Panc1 (cell line): ENCODE measurements at regions not wholly inside any gene's neighbourhood (a gene's known extent, or its start where the extent isn't known, plus 50 kb on each side); places are given as distances from the start of the nearest gene placed in this dataset.
"Not testable (repeated sequence)": the region's sequence is repeated elsewhere in the genome, so short reads cannot be mapped to it uniquely, and the experiment has no call there.

Source experiments
- ATAC-seq: fragments of 200-7000 bp; cut with Tn5 transposase; 2 replicates; pipeline ENCODE4 v1.9.1; 2020; ENCODE audit warnings: mild to moderate bottlenecking, moderate library complexity
- BruUV-seq: library from RNA; stranded (reverse); fragments of 400-500 nt; replicated peaks from 2 replicates; lab custom pipeline; 2021; lab: Mats Ljungman, UMichigan
- CTCF ChIA-PET: fragments of 300-600 bp; sonication (Branson Sonifier 250); formaldehyde crosslinking; loops from one replicate; lab custom pipeline; 2022; ENCODE audit warnings: antibody characterized with exemption; lab: Charles Lee
- POLR2A ChIA-PET: fragments of 300-600 bp; sonication (Branson Sonifier 250); formaldehyde crosslinking; loops from one replicate; lab custom pipeline; 2022; ENCODE audit warnings: antibody characterized with exemption; lab: Charles Lee
- DNase-seq: peaks from one replicate; pipeline ENCODE4 v3.0.0-alpha.2; 2010; ENCODE audit warnings: low read depth, low spot score
- H3K27ac ChIP-seq: 2 replicates; pipeline ENCODE4 v1.5.1; 2011; ENCODE audit warnings: mild to moderate bottlenecking, low read length, inconsistent platforms
- H3K27me3 ChIP-seq: fragments of 200-500 bp; sonication (Bioruptor generic); 2 replicates; pipeline ENCODE4 v1.6.0; 2014; ENCODE audit warnings: low read length, inconsistent platforms; ENCODE audit not compliant: control insufficient read depth, insufficient read depth
- H3K36me3 ChIP-seq: fragments of 200-500 bp; sonication (Bioruptor generic); 2 replicates; pipeline ENCODE4 v1.5.1; 2014; ENCODE audit warnings: inconsistent platforms, mild to moderate bottlenecking, low read length, moderate library complexity; ENCODE audit not compliant: control insufficient read depth, insufficient read depth
- H3K4me1 ChIP-seq: 2 replicates; pipeline ENCODE4 v1.5.1; 2011; ENCODE audit warnings: inconsistent platforms, mild to moderate bottlenecking, low read length, moderate library complexity; ENCODE audit not compliant: control insufficient read depth, insufficient read depth
- H3K4me3 ChIP-seq, 2 experiments: 2 replicates each; pipeline ENCODE4 v1.5.1; 2011 to 2012; ENCODE audit warnings: low read depth in 2 of 2, low read length in 2 of 2, mild to moderate bottlenecking in 2 of 2, inconsistent platforms in 1 of 2, moderate library complexity in 1 of 2
- H3K9me3 ChIP-seq: fragments of 200-500 bp; sonication (Bioruptor generic); 2 replicates; pipeline ENCODE4 v1.5.1; 2014; ENCODE audit warnings: low read depth, mild to moderate bottlenecking, inconsistent platforms, low read length, moderate library complexity; ENCODE audit not compliant: control insufficient read depth, insufficient read depth
- CTCF ChIP-seq: fragments of 450-650 bp; IDR thresholded peaks from 2 replicates; pipeline ENCODE4 v1.5.1; 2017; ENCODE audit warnings: mild to moderate bottlenecking
- POLR2AphosphoS5 ChIP-seq: IDR thresholded peaks from 2 replicates; pipeline ENCODE4 v1.6.1; 2012; ENCODE audit warnings: mild to moderate bottlenecking, low read depth, low read length, moderate library complexity
- SIN3A ChIP-seq: IDR thresholded peaks from 2 replicates; pipeline ENCODE4 v1.6.1; 2012; ENCODE audit warnings: low read depth, mild to moderate bottlenecking, low read length, moderate library complexity, borderline replicate concordance; ENCODE audit not compliant: insufficient read depth
- TCF7L2 ChIP-seq: IDR thresholded peaks from 2 replicates; pipeline ENCODE4 v1.6.1; 2011; ENCODE audit warnings: mild to moderate bottlenecking, low read depth, low read length, inconsistent platforms
- in situ Hi-C: cut with HindIII; loops from 2 replicates; pipeline ENCODE4 v1.10.0; 2016; ENCODE audit warnings: low sequenced_read_pairs, low pct_unique_long_range_greater_than_20kb
- intact Hi-C: fragments of 100-400 bp; cut with micrococcal nuclease; formaldehyde crosslinking; loops from one replicate; pipeline ENCODE4 v1.10.0; 2022; ENCODE audit not compliant: unreplicated experiment
- TF ChIP-seq, protein P1 (sequence below), 2 experiments: IDR thresholded peaks; 2 replicates each; pipeline ENCODE4 v1.6.1; 2011 to 2012; ENCODE audit warnings: low read depth in 2 of 2, control low read depth in 1 of 2, low read length in 1 of 2, mild to moderate bottlenecking in 1 of 2, moderate library complexity in 1 of 2; ENCODE audit not compliant: insufficient read depth in 1 of 2

DNA sequence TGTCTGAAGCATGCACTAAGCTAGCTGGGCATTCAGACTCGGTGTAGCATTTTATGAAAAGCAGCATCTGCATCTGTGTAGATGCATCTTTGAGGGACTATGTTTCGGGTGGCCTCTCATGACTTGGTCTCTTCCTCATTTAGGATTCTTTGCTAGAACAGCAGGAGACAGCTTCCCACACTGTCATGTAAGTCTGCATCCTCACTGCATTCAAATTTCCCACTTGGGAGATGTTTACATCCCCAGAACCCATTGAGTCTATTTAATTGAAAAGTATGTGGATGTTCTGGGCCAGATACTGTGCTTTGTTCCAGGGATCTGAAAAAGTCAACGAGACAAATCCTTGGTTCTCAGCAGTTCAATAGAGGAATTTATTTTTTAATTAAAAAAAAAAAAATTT is 198.6 kb upstream of the EEF2KMT start:
- in situ Hi-C loops (no loop called here), intact Hi-C loops (no loop called here)
- no peak overlapping the region for H3K4me3 ChIP-seq
- no peaks in the 10 kb centered on the region for H3K4me1 ChIP-seq
- no peaks in the 10 kb centered on the region for H3K36me3 ChIP-seq
- ATAC-seq: no peak
- no peaks in the 10 kb centered on the region for H3K9me3 ChIP-seq
- no TSS peak for BruUV-seq
- TF ChIP-seq, protein P1, sequence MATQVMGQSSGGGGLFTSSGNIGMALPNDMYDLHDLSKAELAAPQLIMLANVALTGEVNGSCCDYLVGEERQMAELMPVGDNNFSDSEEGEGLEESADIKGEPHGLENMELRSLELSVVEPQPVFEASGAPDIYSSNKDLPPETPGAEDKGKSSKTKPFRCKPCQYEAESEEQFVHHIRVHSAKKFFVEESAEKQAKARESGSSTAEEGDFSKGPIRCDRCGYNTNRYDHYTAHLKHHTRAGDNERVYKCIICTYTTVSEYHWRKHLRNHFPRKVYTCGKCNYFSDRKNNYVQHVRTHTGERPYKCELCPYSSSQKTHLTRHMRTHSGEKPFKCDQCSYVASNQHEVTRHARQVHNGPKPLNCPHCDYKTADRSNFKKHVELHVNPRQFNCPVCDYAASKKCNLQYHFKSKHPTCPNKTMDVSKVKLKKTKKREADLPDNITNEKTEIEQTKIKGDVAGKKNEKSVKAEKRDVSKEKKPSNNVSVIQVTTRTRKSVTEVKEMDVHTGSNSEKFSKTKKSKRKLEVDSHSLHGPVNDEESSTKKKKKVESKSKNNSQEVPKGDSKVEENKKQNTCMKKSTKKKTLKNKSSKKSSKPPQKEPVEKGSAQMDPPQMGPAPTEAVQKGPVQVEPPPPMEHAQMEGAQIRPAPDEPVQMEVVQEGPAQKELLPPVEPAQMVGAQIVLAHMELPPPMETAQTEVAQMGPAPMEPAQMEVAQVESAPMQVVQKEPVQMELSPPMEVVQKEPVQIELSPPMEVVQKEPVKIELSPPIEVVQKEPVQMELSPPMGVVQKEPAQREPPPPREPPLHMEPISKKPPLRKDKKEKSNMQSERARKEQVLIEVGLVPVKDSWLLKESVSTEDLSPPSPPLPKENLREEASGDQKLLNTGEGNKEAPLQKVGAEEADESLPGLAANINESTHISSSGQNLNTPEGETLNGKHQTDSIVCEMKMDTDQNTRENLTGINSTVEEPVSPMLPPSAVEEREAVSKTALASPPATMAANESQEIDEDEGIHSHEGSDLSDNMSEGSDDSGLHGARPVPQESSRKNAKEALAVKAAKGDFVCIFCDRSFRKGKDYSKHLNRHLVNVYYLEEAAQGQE (IDR thresholded peaks at IDR 0.05; ENCODE audit: insufficient read depth in 1 of 2, low read depth in 2 of 2, low read length in 1 of 2): no peak
- TF ChIP-seq TCF7L2: no peak
- no peak for TF ChIP-seq CTCF
- no peak for TF ChIP-seq SIN3A
- TF ChIP-seq POLR2AphosphoS5: no peak
- POLR2A ChIA-PET: interaction anchor here (0.6 kb wide), 1 partner anchor 156 kb away, joined by 3 read pairs; no protein-coding TSS in a partner anchor
- no peak for DNase-seq
- no peak overlapping the region for H3K27ac ChIP-seq
- CTCF ChIA-PET: no interaction called here
- no peaks in the 10 kb centered on the region; the same call in 1 of the 2 replicates for H3K27me3 ChIP-seq

- H3K4me1 ChIP-seq, POLR2A ChIA-PET, H3K4me3 ChIP-seq, BruUV-seq, CTCF ChIA-PET, H3K9me3 ChIP-seq, in situ Hi-C loops, H3K27ac ChIP-seq, DNase-seq, H3K27me3 ChIP-seq, H3K36me3 ChIP-seq, ATAC-seq, intact Hi-C loops: not testable (repeated sequence)
These were observed 197.7 kb upstream of the EEF2KMT start for GRCh38 chr16:5295304-5295703.

- H3K9me3 ChIP-seq, intact Hi-C loops, H3K27me3 ChIP-seq, DNase-seq, H3K4me3 ChIP-seq, BruUV-seq, in situ Hi-C loops, POLR2A ChIA-PET, H3K4me1 ChIP-seq, H3K27ac ChIP-seq, H3K36me3 ChIP-seq, CTCF ChIA-PET, ATAC-seq: not testable (repeated sequence)
These were observed 184.6 kb upstream of the EEF2KMT start for GRCh38 chr16:5282152-5282551.
